Nephron (organoid): ENCODE measurements at regions not wholly inside any gene's neighbourhood (a gene's known extent, or its start where the extent isn't known, plus 50 kb on each side); places are given as distances from the start of the nearest gene placed in this dataset.
A peak's percentile ranks its signal among the peaks of the same experiment; 100 is the strongest.

Source experiments
- H3K27ac Mint-ChIP-seq, 3 experiments: 2 replicates each; pipeline ENCODE4 v1.8.0; 2020; ENCODE audit warnings: mixed read lengths in 3 of 3, mild to moderate bottlenecking in 2 of 3, moderate library complexity in 1 of 3
- H3K27me3 Mint-ChIP-seq: 2 replicates; pipeline ENCODE4 v1.8.0; 2021; ENCODE audit warnings: low read depth, mild to moderate bottlenecking, moderate library complexity, mixed read lengths
- H3K36me3 Mint-ChIP-seq: 2 replicates; pipeline ENCODE4 v1.8.0; 2020; ENCODE audit warnings: low read depth, mixed read lengths
- H3K4me1 Mint-ChIP-seq: 2 replicates; pipeline ENCODE4 v1.8.0; 2020; ENCODE audit warnings: mixed read lengths
- H3K4me3 Mint-ChIP-seq, 3 experiments: 2 replicates each; pipeline ENCODE4 v1.8.0; 2020; ENCODE audit warnings: mild to moderate bottlenecking in 3 of 3, mixed read lengths in 3 of 3, moderate library complexity in 2 of 3
- H3K9me3 Mint-ChIP-seq: 2 replicates; pipeline ENCODE4 v1.8.0; 2020; ENCODE audit warnings: mixed read lengths
- TF ChIP-seq, protein P1 (sequence below), 3 experiments: fragments of 200-600 bp; sonication (generic); IDR thresholded peaks; one replicate each; pipeline ENCODE4 v1.5.0; 2021; ENCODE audit warnings: antibody characterized with exemption in 3 of 3; ENCODE audit not compliant: unreplicated experiment in 3 of 3

- peak overlapping the region in 1 of 3 experiments; percentile 74 for H3K4me3 Mint-ChIP-seq
- no peaks in the 10 kb centered on the region for H3K36me3 Mint-ChIP-seq
- H3K9me3 Mint-ChIP-seq = peaks cover 10% of the 10 kb centered on the region
- H3K27me3 Mint-ChIP-seq = no peaks in the 10 kb centered on the region
- peak overlapping the region; percentile 58 to 70 (median 68) for H3K27ac Mint-ChIP-seq
- TF ChIP-seq, protein P1, sequence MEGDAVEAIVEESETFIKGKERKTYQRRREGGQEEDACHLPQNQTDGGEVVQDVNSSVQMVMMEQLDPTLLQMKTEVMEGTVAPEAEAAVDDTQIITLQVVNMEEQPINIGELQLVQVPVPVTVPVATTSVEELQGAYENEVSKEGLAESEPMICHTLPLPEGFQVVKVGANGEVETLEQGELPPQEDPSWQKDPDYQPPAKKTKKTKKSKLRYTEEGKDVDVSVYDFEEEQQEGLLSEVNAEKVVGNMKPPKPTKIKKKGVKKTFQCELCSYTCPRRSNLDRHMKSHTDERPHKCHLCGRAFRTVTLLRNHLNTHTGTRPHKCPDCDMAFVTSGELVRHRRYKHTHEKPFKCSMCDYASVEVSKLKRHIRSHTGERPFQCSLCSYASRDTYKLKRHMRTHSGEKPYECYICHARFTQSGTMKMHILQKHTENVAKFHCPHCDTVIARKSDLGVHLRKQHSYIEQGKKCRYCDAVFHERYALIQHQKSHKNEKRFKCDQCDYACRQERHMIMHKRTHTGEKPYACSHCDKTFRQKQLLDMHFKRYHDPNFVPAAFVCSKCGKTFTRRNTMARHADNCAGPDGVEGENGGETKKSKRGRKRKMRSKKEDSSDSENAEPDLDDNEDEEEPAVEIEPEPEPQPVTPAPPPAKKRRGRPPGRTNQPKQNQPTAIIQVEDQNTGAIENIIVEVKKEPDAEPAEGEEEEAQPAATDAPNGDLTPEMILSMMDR (IDR thresholded peaks at IDR 0.05; ENCODE audit: unreplicated experiment in 3 of 3) = no peak
- peaks cover 50% of the 10 kb centered on the region for H3K4me1 Mint-ChIP-seq
Observed at GRCh38 chr2:153299809-153300208, 178.8 kb downstream of the RPRM start.

DNA sequence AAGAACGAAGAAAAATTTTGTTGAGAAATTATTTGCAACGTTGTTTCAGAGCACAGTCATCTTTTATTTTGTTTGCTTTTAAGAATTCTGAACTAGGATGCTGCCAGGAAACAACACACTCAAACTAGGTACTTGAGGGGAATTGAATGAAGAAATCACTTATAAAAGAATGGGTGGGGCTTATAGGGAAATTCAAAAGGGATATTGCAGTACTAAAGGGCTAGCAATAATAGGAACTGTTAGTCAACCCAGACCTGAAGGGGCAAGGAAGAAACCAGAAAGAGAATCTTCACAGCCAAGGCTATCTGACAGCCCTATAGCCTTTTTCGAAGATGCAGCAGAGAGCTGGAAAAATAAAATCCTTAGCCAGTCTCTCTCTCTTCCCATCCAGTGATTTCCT lies 179.3 kb downstream of the RPRM start:
- Mint-ChIP-seq H3K27ac (peak overlapping the region in 1 of 3 experiments; percentile 70), H3K9me3 (peaks cover 10% of the 10 kb centered on the region), H3K4me3 (no peak overlapping the region), H3K27me3 (no peaks in the 10 kb centered on the region), H3K36me3 (no peaks in the 10 kb centered on the region), H3K4me1 (peaks cover 56% of the 10 kb centered on the region)
- TF ChIP-seq, protein P1 (IDR thresholded peaks at IDR 0.05; ENCODE audit: unreplicated experiment in 3 of 3) = no peak

- TF ChIP-seq, protein P1 (IDR thresholded peaks at IDR 0.05; ENCODE audit: unreplicated experiment in 3 of 3) = no peak
- H3K4me3 Mint-ChIP-seq = no peak overlapping the region
- H3K27me3 Mint-ChIP-seq = peaks cover 6% of the 10 kb centered on the region
- no peaks in the 10 kb centered on the region for H3K9me3 Mint-ChIP-seq
- no peaks in the 10 kb centered on the region for H3K36me3 Mint-ChIP-seq
- H3K4me1 Mint-ChIP-seq = peaks cover 70% of the 10 kb centered on the region
- H3K27ac Mint-ChIP-seq = peak overlapping the region; percentile 46 to 63 (median 54)
Observed at GRCh38 chr2:153294199-153294786, 184.3 kb downstream of the RPRM start.

DNA sequence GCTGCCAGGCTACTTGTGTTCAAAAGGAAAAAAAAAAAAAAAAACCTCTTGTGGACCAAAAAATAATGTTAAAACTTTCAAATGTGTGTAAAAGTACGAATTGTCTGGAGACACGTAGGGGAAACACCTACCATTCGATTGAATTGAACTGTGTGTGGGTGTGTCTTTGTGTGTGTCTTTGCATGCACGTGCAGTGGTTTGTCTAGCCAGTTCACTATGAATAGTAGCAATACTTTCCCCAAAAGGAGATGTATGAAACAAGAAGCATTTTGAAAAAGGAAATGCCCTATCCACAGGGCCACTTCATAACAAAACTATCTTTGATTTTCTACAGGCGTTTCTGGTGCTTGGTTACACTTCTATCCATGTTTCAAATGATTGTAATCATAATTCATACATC lies 186.8 kb downstream of the RPRM start:
- no peaks in the 10 kb centered on the region for H3K9me3 Mint-ChIP-seq
- H3K36me3 Mint-ChIP-seq = no peaks in the 10 kb centered on the region
- no peak overlapping the region for H3K4me3 Mint-ChIP-seq
- H3K27ac Mint-ChIP-seq = no peak overlapping the region
- TF ChIP-seq, protein P1 (IDR thresholded peaks at IDR 0.05; ENCODE audit: unreplicated experiment in 3 of 3) = no peak
- peaks cover 45% of the 10 kb centered on the region for H3K4me1 Mint-ChIP-seq
- peaks cover 6% of the 10 kb centered on the region for H3K27me3 Mint-ChIP-seq

DNA sequence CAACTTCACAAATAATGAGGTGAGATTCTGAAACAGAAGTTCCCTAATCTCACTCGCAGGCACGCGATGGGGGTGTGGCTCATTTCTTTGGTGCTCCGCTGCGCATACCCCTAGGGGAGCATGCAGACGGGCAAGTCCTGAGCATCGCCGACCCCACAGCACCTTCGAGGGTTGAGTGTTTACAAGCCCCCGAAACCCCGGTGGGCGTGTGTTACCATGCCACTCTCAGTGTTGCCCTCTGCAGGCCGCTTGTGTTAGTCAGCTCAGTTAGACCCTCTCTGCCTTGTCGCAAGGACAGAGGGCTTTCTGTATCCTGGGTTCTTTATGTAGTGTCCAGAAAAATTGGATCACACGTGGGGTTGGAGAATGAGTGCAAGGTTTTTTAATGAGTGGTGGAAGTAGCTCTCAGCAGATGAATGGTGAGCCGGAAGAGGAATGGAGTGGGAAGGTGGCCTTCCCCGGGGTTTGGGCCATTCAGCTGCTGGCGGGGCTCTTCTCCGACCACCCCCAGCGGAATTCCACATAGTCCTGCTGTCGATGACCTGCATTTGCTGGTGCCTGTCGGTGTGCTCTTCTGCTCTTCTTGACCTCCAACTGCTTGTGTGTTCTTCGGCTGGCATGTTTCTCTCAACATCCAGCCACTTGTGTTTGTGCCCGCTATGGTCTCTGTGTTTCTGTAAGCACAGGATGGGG lies 191.3 kb downstream of the RPRM start:
- no peaks in the 10 kb centered on the region for H3K36me3 Mint-ChIP-seq
- TF ChIP-seq, protein P1 (IDR thresholded peaks at IDR 0.05; ENCODE audit: unreplicated experiment in 3 of 3) = peak; percentile 36 to 43 (median 39)
- H3K9me3 Mint-ChIP-seq = peaks cover 18% of the 10 kb centered on the region
- no peak overlapping the region for H3K4me3 Mint-ChIP-seq
- peaks cover 4% of the 10 kb centered on the region for H3K27me3 Mint-ChIP-seq
- H3K4me1 Mint-ChIP-seq = peaks cover 14% of the 10 kb centered on the region
- peak overlapping the region in 1 of 3 experiments; percentile 40 for H3K27ac Mint-ChIP-seq
